HG03196 (cell line): ENCODE measurements at regions not wholly inside any gene's neighbourhood (a gene's known extent, or its start where the extent isn't known, plus 50 kb on each side); places are given as distances from the start of the nearest gene placed in this dataset.
"Not testable (repeated sequence)": the region's sequence is repeated elsewhere in the genome, so short reads cannot be mapped to it uniquely, and the experiment has no call there.

Experiments used
- ATAC-seq: cut with Tn5 transposase; IDR thresholded peaks from one replicate; pipeline ENCODE4 v1.9.1; 2021; ENCODE audit not compliant: unreplicated experiment

DNA sequence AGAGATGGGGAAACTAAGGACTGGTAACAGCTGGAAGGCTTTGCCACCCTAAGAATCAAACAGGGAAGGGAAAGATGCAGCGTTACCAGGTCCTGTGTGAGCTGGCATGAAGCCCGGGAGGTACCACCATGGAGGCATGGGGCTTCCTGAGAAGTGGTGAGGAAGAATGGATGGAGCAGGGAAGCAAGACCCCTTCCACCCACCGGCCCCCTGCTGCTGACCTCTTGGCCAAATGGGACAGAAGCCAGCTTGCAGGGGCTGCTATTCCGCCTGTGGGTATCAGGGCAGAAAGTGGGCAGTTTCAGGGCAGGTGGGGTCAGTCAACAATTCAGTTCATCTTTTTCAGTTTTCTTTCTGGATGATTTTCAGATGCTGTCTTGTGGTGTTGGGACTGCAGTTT is 1099.9 kb downstream of the TBC1D22A start:
- ATAC-seq: no peak

DNA sequence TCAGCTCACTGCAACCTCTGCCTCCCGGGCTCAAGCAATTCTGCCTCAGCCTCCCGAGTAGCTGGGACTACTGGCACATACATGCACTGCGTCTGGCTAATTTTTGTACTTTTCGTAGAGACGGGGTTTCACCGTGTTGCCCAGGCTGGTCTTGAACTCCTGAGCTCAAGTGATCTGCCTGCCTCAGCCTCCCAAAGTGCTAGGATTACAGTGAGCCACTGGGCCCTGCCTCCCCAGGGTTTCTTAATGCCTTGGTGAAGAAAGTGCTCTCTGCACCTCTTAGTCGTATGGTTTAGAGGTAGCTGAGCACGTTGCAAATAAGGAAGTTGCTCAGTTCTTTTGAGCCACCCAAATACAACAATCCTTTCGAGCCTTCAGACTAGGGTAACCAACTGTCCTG is 1098.5 kb downstream of the TBC1D22A start:
- ATAC-seq: not testable (repeated sequence)

GRCh38 chr22:47859881-47860525 is 1097.6 kb downstream of the TBC1D22A start:
- ATAC-seq: no peak

DNA sequence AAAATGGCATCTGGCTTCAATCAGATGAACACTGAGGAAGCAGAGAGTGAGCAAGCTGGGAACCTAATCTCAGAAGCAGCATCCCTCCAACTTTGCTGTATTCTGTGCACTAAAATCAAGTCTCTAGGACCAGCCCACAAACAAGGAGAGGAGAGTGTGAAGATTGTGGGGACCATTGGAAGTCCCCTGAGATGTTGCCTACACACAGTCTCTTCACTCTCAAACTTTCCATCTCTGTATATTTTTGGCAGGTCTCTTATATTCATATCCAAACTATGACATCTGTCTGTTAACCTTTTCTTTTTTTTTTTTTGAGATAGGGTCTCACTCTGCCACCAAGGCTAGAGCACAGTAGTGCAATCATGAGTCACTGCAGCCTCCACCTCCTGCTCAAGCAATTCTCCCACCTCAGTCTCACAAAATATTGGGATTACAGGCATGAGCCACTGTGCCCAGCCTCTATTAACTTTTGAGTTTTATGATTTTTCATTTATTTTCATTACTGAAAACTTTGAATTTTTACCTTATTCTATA is 1096.4 kb downstream of the TBC1D22A start:
- no peak for ATAC-seq

DNA sequence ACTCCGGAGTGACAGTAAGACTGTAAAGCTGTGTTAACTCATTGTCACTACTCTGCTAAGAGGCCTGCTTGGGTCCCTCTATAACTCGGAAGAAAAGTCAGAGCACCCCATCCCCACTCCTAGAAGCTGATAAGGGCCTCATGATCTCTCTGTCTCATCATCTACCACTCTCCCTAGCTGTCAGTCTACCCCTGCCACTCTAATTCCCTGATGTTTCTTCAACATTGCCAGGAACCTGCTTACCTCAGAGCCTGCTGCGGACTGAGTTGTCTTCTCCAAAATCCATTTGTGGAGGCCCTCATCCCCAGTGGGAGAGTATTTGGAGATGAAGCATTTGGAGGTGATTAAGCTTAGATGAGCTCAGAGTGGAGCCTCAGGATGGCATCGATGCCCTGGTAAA is 1092.2 kb downstream of the TBC1D22A start:
- no peak for ATAC-seq

- ATAC-seq: no peak
Observed at GRCh38 chr22:47854251-47854650, 1091.8 kb downstream of the TBC1D22A start.

DNA sequence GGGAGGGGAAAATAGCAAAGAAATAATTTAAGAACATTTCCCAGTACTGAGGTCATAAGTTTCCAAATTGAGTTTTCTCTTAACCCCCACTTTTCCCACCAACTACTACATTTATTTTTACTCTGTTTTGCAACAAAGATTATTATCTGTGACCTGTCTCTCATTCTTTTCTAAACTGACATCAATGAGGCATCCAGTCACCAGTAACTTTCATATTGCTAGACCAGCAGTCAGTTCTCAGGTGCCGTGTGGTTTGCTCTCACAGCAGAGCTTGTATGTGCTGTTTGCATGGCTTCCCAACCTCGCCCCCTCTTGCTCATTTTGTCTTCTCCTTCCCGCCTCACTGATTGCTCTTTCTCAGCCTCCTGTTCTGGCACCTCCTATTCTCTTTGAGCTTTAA is 1091.3 kb downstream of the TBC1D22A start:
- ATAC-seq: no peak

- ATAC-seq: no peak
Observed at GRCh38 chr22:47851586-47851985, 1089.1 kb downstream of the TBC1D22A start.

- ATAC-seq: no peak
Observed at GRCh38 chr22:47850644-47851151, 1088.2 kb downstream of the TBC1D22A start.

GRCh38 chr22:47849576-47849975 is 1087.1 kb downstream of the TBC1D22A start:
- no peak for ATAC-seq

GRCh38 chr22:47848184-47848920 is 1085.9 kb downstream of the TBC1D22A start:
- no peak for ATAC-seq

DNA sequence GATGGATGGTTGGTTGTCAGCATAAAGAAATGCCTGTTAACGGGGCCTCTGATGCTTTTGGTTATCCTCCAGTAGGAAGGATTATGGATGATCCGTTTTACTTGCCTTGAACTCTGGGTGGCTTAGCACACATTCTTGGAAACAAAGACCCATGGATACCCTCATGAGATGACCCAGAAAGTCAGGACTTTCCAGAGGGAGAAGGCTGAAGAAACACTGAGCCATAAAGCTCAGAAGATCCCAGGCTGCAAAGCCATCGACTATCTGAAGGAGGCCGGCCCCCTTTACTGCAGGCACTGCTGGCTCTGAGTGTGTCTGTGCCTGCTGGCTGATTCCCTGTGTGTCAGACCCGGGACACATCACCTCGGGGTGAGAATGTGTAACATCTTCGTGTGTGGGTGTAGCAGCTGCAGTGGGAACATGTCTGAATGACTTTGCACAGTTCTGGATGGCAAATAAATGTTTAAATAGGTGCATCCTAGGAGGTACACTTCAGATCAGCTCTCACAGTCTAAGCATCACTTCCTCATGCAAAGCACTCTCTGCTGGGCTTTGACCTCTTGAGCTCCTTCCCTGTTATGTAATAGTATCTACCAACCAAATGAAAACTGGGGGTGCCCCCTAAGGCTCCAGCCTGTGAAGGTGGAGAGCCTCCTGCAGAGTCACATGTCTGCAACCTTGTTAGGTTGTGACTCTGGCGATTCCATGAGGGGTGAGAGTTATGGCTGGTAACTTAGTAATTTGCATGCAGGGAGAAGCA is 1084.9 kb downstream of the TBC1D22A start:
- no peak for ATAC-seq

- ATAC-seq: no peak
Observed at GRCh38 chr22:47846206-47846605, 1083.8 kb downstream of the TBC1D22A start.

DNA sequence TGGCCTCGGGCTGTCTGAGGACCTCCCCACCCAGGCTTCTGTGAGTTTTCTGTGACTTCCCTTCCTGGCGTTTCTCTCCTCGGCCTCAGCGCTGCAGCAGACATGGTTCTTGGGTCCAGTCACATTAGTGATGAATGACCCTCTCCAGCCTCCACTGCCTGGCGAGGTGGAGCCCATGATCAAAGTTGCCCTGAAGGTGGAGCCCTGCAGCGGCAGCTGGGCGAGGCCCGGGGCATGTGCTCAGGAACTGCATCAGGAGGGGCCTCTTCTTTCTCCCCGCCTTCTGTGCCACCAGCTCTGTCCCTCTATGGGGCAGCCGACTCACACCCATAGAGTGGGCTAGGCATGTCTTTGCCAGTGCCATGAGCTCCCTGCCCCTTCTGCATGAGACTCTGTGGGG is 1079.7 kb downstream of the TBC1D22A start:
- ATAC-seq: no peak

- no peak for ATAC-seq
Observed at GRCh38 chr22:47841156-47841555, 1078.7 kb downstream of the TBC1D22A start.

DNA sequence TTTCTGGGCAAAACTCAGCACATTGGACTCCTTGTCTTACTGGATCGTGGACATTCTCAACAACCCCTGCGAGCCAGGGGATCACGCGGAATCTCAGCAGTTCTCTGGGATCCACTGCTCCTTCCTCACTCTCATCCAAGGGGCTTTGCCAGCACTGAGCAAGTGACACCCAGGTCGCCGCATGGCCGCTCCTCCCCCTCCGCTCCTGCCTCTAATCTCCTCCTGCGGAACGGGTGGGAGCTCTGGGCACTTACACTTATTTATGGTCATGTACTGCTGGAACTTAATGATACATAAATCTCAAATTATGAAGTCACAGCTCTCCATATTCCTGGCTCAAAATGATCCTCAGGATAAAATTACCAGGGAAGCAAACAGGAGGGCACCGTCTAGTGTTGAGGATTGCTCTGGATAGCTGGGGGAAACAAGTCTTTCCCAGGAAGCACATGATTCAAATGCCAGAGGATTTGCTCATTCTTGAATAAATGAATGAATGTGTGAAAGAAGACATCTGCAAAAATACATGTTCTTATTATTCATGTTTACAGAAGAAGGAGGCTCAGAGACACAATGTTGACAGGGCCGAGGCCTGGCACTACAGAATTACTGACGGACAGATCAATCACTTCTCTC is 1077.3 kb downstream of the TBC1D22A start:
- ATAC-seq: no peak

DNA sequence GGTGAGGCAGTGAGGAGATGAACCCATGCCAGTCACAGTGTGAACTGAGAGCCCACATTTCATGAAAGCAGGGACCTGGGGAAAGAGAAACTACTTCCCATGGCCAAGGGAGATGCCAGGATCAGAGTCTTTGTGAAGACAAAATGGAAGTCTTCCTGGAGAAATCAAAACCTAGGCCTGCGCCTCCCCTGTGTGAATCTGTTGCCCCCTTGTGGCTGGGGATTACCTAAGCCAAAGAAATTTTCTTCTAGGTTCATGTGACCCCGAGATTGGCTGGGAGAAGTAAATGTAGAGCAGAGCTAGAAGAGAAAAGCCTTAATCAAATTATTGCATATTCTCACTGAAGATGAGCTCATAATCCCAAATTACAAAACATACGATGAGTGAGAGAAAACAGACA is 1075.3 kb downstream of the TBC1D22A start:
- no peak for ATAC-seq

DNA sequence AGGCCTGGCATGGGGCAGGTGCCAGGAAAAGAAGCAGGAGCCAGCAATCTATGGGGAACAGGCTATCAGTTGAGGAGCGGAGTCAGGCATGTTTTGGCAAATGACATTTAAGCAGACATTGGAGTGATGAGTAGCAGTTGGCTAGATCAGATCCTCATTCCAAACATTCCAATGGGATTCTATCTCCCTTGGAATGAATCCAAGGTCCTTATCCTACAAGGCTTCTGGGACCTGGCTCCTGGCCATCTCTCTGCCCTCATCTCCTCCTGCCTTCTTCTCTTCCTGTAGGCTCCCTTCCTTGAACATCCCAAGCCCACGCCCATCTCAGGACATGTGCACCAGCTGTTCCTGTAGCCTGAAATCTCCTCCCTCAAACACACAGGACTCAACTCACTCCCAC is 1074.5 kb downstream of the TBC1D22A start:
- ATAC-seq: no peak

- no peak for ATAC-seq
Observed at GRCh38 chr22:47835726-47836125, 1073.3 kb downstream of the TBC1D22A start.

DNA sequence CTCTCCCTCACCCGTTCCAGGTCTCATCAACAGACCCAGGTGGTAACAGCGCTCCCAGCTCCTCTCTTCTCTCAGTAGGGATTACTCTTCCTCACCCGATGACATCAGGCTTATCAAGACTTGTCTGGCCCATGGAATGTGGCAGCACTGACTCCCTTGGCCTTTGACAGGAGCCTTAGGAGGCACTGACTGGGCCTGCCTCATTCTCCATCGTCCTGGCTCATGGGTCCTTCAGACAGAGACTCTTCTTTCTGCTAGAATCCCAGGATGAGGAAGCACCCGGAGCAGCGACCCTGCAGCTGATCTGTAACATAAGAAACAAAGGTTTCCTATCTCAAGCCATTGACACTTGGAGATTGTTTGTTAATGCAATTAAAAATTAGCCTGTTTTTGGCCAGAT is 1063.6 kb downstream of the TBC1D22A start:
- no peak for ATAC-seq

GRCh38 chr22:47822422-47822821 is 1060.0 kb downstream of the TBC1D22A start:
- ATAC-seq: no peak
